OCI-LY7 (cell line): ENCODE measurements at regions not wholly inside any gene's neighbourhood (a gene's known extent, or its start where the extent isn't known, plus 50 kb on each side); places are given as distances from the start of the nearest gene placed in this dataset.

Experiments
- EZH2phosphoT487 ChIP-seq: fragments of 200-600 bp; sonication (generic); IDR thresholded peaks from 2 replicates; pipeline ENCODE4 v1.6.1; 2018; ENCODE audit warnings: low read depth, borderline replicate concordance, mild to moderate bottlenecking, mixed run types, antibody characterized with exemption, low read length, moderate library complexity, mixed read lengths
- TF ChIP-seq, protein P1 (sequence below): fragments of 200-600 bp; sonication (generic); conservative IDR thresholded peaks from 2 replicates; pipeline ENCODE4 v1.5.1; 2014; ENCODE audit warnings: mild to moderate bottlenecking, antibody characterized with exemption, low read length, moderate library complexity, mixed read lengths

DNA sequence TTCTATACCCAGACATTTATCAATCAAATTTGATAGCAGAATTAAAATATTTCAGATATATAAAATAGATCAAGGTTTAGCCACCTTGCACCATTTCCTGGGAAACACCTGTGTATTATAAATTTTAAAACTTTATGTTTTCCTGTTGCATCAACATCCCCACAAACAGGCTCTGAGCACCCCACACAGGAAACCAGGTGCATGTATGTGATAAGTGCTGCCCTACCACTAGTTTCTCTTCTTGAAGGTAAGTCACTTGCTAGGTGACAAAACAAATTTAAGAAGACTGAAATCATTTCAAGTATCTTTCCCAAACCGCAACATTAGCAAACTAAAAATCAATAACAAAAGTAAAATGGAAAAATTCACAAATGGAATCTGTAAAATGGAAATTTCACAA, 496.1 kb upstream of the CCDC54 start:
- TF ChIP-seq, protein P1, sequence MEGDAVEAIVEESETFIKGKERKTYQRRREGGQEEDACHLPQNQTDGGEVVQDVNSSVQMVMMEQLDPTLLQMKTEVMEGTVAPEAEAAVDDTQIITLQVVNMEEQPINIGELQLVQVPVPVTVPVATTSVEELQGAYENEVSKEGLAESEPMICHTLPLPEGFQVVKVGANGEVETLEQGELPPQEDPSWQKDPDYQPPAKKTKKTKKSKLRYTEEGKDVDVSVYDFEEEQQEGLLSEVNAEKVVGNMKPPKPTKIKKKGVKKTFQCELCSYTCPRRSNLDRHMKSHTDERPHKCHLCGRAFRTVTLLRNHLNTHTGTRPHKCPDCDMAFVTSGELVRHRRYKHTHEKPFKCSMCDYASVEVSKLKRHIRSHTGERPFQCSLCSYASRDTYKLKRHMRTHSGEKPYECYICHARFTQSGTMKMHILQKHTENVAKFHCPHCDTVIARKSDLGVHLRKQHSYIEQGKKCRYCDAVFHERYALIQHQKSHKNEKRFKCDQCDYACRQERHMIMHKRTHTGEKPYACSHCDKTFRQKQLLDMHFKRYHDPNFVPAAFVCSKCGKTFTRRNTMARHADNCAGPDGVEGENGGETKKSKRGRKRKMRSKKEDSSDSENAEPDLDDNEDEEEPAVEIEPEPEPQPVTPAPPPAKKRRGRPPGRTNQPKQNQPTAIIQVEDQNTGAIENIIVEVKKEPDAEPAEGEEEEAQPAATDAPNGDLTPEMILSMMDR: no peak
- no peak for TF ChIP-seq EZH2phosphoT487
